Muscle layer of colon (tissue), 2 donors: ENCODE measurements at regions not wholly inside any gene's neighbourhood (a gene's known extent, or its start where the extent isn't known, plus 50 kb on each side); places are given as distances from the start of the nearest gene placed in this dataset.
"Not testable (repeated sequence)": the region's sequence is repeated elsewhere in the genome, so short reads cannot be mapped to it uniquely, and the experiment has no call there.

Experiments used
- H3K27ac ChIP-seq: one replicate; pipeline ENCODE4 v1.7.0; 2013; ENCODE audit warnings: low read depth, mild to moderate bottlenecking, low read length, moderate library complexity
- H3K27me3 ChIP-seq, 2 donors: one replicate each; pipeline ENCODE4 v1.7.0; 2013; ENCODE audit warnings: low read length in 2 of 2, mild to moderate bottlenecking in 2 of 2; ENCODE audit not compliant: insufficient read depth in 2 of 2, control insufficient read depth in 1 of 2
- H3K36me3 ChIP-seq: one replicate; pipeline ENCODE4 v1.7.0; 2013; ENCODE audit warnings: mild to moderate bottlenecking, low read length; ENCODE audit not compliant: insufficient read depth
- H3K4me1 ChIP-seq: one replicate; pipeline ENCODE4 v1.7.0; 2013; ENCODE audit warnings: mild to moderate bottlenecking, low read length; ENCODE audit not compliant: insufficient read depth
- H3K4me3 ChIP-seq, 2 donors: one replicate each; pipeline ENCODE4 v1.7.0; 2013; ENCODE audit warnings: low read length in 2 of 2, low read depth in 1 of 2, mild to moderate bottlenecking in 1 of 2, moderate library complexity in 1 of 2
- H3K9ac ChIP-seq: one replicate; pipeline ENCODE4 v1.7.0; 2013; ENCODE audit warnings: low read length
- H3K9me3 ChIP-seq: one replicate; pipeline ENCODE4 v1.7.0; 2013; ENCODE audit warnings: mild to moderate bottlenecking, low read length
- donor health status: abdominal sarcoma.
- donor health status: Adenocarcinoma of cecum.

DNA sequence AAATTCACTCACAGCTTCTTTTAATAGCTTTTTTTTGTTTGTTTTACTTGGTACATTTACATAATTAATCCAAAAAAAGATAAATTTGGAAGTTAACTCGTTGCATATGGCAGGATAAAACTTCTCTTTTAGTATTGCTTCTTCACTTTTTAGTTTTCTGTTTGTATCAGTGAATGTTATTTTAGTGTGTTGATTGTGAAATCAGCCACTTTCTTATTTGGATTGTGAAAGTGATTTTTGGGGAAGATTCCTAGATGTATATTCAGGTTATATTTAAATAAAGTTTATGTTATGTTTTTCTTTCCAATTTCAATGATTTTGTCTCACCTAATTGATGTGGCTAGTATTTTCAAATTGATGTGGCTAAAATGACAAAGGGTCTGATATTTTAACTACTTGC, 693.9 kb upstream of the MGAT4C start:
- H3K9ac ChIP-seq, result no peak overlapping the region
- H3K4me1 ChIP-seq, result no peaks in the 10 kb centered on the region
- H3K4me3 ChIP-seq, result no peak overlapping the region
- H3K27me3 ChIP-seq, result no peaks in the 10 kb centered on the region
- H3K27ac ChIP-seq, result no peak overlapping the region
- H3K36me3 ChIP-seq, result no peaks in the 10 kb centered on the region
- no peaks in the 10 kb centered on the region for H3K9me3 ChIP-seq

DNA sequence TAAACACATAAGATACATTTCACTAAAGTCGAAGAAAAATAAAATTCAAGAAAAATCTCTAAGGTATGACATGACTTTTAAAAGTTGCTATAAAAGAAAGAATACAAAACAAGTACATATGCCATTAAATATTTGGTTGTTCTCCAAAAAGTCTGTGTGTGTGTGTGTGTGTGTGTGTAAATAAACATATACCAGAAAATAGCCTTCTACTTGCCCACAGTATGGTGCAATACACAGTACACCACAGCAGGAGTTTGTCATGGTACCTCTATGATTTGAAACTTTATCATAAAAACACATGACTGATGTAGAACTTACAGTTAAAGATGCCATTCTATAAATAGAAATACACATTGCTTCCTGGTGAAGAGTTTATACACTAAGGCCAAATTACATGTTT, 692.7 kb upstream of the MGAT4C start:
- H3K4me1 ChIP-seq, result no peaks in the 10 kb centered on the region
- no peak overlapping the region for H3K27ac ChIP-seq
- H3K9ac ChIP-seq, result no peak overlapping the region
- H3K36me3 ChIP-seq, result no peaks in the 10 kb centered on the region
- no peaks in the 10 kb centered on the region for H3K27me3 ChIP-seq
- no peak overlapping the region for H3K4me3 ChIP-seq
- no peaks in the 10 kb centered on the region for H3K9me3 ChIP-seq

DNA sequence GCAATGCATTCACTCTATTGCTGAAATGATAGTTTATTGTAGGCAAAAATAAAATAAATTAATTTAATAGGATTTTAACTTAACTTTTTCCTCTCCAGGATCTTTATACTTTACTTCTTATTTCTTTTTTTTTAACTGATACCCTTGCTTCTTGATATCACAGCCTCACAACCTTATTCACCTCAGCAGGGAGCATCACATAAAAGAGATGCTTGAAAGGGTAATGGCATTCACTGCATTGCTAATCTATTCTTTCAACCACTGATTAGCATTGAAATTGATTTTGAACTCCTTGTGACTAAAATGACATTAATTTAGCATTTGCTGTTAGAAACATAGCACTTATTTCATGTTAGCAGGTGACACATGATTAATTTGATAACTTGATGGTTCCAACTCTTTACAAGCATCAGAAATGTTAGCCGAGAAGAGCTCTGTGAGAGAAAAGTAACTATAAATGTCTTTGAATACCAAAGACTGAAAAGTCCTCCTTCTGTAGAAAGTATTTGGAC, 689.5 kb upstream of the MGAT4C start:
- H3K27me3 ChIP-seq, result no peaks in the 10 kb centered on the region

DNA sequence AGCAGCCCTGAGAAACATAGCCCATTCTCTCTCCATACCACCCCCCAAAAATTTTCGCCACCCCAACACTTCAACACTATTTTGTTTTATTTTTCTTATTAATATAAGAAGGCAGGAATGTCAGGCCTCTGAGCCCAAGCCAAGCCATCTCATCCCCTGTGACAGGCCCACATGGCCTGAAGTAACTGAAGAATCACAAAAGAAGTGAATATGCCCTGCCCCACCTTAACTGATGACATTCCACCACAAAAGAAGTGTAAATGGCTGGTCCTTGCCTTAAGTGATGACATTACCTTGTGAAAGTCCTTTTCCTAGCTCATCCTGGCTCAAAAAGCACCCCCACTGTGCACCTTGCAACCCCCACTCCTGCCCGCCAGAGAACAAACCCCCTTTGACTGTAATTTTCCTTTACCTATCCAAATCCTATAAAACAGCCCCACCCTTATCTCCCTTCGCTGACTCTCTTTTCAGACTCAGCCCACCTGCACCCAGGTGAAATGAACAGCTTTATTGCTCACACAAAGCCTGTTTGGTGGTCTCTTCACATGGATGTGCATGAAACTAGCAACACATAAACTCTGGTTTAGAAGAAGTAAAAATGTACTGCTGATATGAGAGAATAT, 688.1 kb upstream of the MGAT4C start:
- H3K27me3 ChIP-seq, H3K27ac ChIP-seq: not testable (repeated sequence)

More for the DNA sequence above, 689.5 kb upstream of the MGAT4C start:
- no peak overlapping the region for H3K9ac ChIP-seq
- no peak overlapping the region for H3K4me3 ChIP-seq
- no peaks in the 10 kb centered on the region for H3K9me3 ChIP-seq
- H3K36me3 ChIP-seq, result no peaks in the 10 kb centered on the region
- H3K4me1 ChIP-seq, result no peaks in the 10 kb centered on the region
- H3K27ac ChIP-seq, result no peak overlapping the region

DNA sequence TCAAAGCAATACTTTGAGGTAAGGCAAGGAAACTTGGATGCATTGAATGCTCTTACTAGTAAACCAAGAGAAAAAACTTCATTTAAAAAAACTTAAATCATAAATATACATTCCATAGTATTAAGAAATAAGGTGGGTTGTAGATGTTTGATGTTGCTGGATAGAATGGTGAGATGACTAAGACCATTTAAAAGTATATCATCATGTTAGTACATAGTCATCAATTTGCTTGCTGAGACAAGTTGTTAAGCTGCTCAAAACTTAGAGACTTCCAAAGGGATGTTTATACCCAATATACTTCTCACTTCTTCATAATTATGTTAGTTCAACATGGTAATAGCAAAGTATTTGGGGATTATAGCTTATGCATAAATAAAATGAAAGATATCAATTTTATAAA, 675.5 kb upstream of the MGAT4C start:
- no peaks in the 10 kb centered on the region for H3K4me1 ChIP-seq
- H3K4me3 ChIP-seq, result no peak overlapping the region
- no peaks in the 10 kb centered on the region for H3K27me3 ChIP-seq
- H3K36me3 ChIP-seq, result no peaks in the 10 kb centered on the region
- no peak overlapping the region for H3K9ac ChIP-seq
- H3K27ac ChIP-seq, result no peak overlapping the region
- no peaks in the 10 kb centered on the region for H3K9me3 ChIP-seq

More for the DNA sequence above, 688.1 kb upstream of the MGAT4C start:
- not testable (repeated sequence) for H3K4me3 ChIP-seq, H3K9ac ChIP-seq, H3K4me1 ChIP-seq, H3K9me3 ChIP-seq, H3K36me3 ChIP-seq

DNA sequence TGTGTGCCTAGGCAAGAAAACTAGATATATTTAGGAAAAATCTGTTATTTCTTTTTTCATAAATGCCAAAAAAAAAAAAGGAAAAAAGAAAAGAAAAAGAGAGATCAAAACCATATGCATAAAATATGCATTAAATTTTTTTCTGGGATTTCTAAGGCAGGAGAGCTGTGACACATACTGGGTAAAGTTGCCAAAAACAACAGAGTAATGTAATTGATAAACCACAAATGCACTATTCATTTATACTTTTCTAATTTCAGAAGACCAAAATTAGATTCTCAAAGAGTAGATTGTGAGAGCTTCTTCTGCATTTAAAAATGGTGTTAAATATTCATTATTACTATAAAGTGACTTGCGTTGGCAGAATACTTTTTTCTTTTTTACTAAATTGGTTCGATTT, 673.8 kb upstream of the MGAT4C start:
- no peaks in the 10 kb centered on the region for H3K4me1 ChIP-seq
- H3K9me3 ChIP-seq, result no peaks in the 10 kb centered on the region
- H3K27me3 ChIP-seq, result no peaks in the 10 kb centered on the region
- H3K9ac ChIP-seq, result no peak overlapping the region
- no peaks in the 10 kb centered on the region for H3K36me3 ChIP-seq
- H3K4me3 ChIP-seq, result no peak overlapping the region
- H3K27ac ChIP-seq, result no peak overlapping the region

DNA sequence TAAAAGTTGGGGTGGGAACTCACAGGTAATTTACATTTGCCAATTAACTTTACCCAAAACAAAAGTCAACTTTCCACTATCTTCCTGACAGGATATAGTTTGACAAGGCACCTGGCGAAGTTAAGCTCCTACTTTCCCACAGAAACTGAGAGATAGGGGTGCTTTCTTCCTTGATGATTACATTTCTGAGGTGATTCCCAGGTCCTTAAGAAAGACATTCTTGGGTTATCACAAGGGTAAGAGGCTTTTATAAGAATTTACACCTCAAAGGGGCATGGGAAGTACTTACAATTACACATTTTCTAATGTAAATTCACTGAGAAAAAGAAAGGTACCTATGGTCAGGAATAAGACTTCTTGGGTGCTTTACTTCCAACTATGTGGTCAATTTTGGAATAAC, 660.9 kb upstream of the MGAT4C start:
- no peaks in the 10 kb centered on the region for H3K27me3 ChIP-seq
- H3K9ac ChIP-seq, result no peak overlapping the region
- no peaks in the 10 kb centered on the region for H3K9me3 ChIP-seq
- no peak overlapping the region for H3K27ac ChIP-seq
- no peaks in the 10 kb centered on the region for H3K4me1 ChIP-seq
- no peaks in the 10 kb centered on the region for H3K36me3 ChIP-seq
- no peak overlapping the region for H3K4me3 ChIP-seq

- H3K9ac ChIP-seq, result no peak overlapping the region
- no peaks in the 10 kb centered on the region for H3K4me1 ChIP-seq
- H3K9me3 ChIP-seq, result no peaks in the 10 kb centered on the region
- H3K27ac ChIP-seq, result no peak overlapping the region
- no peaks in the 10 kb centered on the region for H3K36me3 ChIP-seq
- H3K27me3 ChIP-seq, result no peaks in the 10 kb centered on the region
- H3K4me3 ChIP-seq, result no peak overlapping the region
Measured at GRCh38 chr12:86914721-86915120, 658.5 kb upstream of the MGAT4C start.

DNA sequence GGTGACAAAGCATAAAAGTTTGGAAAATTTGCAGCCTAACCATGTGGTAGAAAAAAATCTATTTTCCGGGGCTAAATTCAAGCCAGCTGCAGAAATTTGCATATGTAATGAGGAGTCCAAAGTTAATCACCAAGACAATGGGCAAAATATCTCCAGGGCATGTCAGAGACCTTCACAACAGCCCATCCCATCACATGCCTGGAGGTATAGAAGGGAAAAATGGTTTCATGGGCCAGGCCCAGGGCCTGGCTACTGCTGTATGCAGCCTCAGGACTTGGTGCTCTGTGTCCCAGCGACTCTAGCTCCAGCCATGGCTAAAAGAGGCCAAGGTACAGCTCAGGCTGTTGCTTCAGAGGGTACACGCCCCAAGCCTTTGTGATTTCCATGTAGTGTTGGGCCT, 655.8 kb upstream of the MGAT4C start:
- Histone ChIP-seq H3K36me3 (no peaks in the 10 kb centered on the region), H3K4me3 (no peak overlapping the region), H3K27me3 (no peaks in the 10 kb centered on the region), H3K4me1 (no peaks in the 10 kb centered on the region), H3K9ac (no peak overlapping the region), H3K27ac (no peak overlapping the region), H3K9me3 (no peaks in the 10 kb centered on the region)

DNA sequence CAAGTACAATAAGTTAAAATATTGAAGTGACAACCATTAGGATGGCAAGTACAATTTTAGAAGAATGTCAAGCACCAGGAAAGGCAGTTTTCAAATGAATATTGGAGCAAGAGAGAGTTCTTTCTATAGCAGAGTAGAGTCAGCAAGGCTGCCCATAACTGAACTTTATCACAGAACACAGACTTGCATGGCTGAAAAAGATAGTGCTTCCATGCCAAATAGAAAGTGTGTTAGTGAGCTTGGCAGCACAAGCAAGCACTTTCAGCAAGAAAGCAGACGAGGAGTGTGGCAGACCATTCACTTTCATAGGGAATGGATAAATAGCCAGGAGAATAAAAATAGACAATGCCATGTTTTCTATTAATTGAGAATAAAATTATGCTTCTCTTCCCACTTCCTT, 647.0 kb upstream of the MGAT4C start:
- Histone ChIP-seq H3K9ac (no peak overlapping the region), H3K36me3 (no peaks in the 10 kb centered on the region), H3K4me3 (no peak overlapping the region), H3K27me3 (no peaks in the 10 kb centered on the region), H3K9me3 (no peaks in the 10 kb centered on the region), H3K4me1 (no peaks in the 10 kb centered on the region), H3K27ac (no peak overlapping the region)

GRCh38 chr12:86860776-86861175, 604.6 kb upstream of the MGAT4C start:
- Histone ChIP-seq H3K4me1 (no peaks in the 10 kb centered on the region), H3K9me3 (no peaks in the 10 kb centered on the region), H3K9ac (no peak overlapping the region), H3K36me3 (no peaks in the 10 kb centered on the region), H3K4me3 (no peak overlapping the region), H3K27me3 (no peaks in the 10 kb centered on the region), H3K27ac (no peak overlapping the region)

GRCh38 chr12:86852451-86852850, 596.3 kb upstream of the MGAT4C start:
- no peak overlapping the region for H3K4me3 ChIP-seq
- no peaks in the 10 kb centered on the region for H3K9me3 ChIP-seq
- no peaks in the 10 kb centered on the region for H3K36me3 ChIP-seq
- no peaks in the 10 kb centered on the region for H3K4me1 ChIP-seq
- no peaks in the 10 kb centered on the region for H3K27me3 ChIP-seq
- no peak overlapping the region for H3K27ac ChIP-seq
- H3K9ac ChIP-seq, result no peak overlapping the region
